GM21619 (cell line): ENCODE measurements at regions not wholly inside any gene's neighbourhood (a gene's known extent, or its start where the extent isn't known, plus 50 kb on each side); places are given as distances from the start of the nearest gene placed in this dataset.

Source experiments
- ATAC-seq: cut with Tn5 transposase; IDR thresholded peaks from one replicate; pipeline ENCODE4 v1.9.1; 2021; ENCODE audit not compliant: unreplicated experiment

DNA sequence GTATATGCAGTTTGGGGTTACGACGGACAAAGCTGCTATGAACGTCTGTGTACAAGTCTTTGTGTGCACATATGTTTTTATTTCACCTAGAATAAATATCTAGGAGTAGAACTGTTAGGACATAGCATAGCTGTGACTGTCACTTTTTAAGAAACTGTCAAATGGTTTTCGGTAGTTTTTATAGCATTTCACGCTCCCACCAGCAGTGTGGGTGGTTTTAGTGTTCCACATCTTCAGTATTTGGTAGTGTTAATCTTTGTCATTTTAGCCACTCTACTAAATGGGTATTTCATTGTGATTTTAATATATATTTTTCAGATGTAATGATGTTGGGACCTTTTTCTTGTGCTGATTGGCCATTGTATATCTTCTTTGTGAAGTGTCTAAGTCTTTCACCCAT is 109.1 kb upstream of the BCAT1 start:
- no peak for ATAC-seq

DNA sequence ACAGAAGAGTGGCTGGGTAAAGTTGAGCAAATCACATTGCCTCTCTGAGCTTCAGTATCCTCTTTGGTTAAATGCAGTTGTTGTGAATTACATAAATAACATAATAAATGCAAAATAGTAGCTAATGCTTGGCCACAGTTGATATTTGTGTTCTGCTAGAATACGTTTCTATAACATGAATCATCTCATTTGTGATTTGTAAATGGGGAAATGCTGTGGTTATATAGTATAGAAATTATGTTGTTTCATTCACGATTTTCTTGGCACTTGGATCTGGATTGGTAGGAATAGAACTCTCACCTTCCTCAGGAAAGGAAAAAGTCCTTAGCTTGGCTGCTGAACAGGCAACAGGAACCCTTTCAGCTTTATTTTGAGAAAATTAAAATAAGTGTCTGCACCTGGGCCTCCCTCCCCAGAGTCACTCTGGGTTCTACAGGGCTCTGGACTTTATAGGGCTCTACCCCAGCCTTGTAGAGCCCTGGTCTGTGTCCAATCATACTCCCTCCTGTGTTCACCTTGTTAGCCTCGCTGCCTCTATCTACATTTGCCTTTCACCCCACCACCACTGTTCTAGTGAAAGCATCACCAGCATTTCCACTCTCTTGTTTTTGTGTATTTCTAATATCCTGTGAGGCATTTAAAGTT is 107.7 kb upstream of the BCAT1 start:
- ATAC-seq = no peak

DNA sequence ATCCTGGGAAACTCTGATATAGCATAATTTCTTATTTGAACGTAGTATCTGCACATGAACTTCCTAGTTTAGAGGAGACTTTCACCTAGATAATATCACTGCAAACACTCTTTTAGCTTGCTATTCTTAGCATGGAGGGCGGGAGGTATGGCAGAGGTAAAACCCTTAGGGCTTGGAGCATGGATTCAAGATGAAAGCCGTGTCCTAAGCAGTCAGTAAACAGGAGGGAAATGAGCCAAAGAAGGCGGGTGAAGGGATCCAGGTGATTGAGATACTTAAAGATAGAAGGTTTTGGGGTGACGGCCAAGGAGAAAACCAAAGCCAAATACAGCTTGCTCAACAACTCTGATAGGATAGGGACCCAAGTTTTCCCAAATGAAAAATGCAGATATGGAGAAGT is 107.1 kb upstream of the BCAT1 start:
- ATAC-seq = no peak

DNA sequence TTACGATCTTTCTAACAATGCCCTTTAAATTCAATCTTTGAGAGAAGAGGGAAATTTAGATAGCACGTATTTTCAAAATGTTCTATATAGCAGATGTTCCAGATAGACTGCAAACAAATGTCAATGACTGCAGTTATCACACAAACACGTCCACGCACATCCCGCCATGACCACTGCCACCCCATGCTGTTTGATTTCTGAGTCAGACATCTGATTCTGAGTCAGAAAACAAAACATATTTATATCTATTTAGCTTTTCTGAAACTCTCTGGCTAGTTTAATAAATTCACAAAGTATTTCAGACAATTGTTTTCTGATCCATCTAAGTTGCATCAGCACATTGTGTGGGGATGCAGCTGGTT is 105.9 kb upstream of the BCAT1 start:
- ATAC-seq = no peak

DNA sequence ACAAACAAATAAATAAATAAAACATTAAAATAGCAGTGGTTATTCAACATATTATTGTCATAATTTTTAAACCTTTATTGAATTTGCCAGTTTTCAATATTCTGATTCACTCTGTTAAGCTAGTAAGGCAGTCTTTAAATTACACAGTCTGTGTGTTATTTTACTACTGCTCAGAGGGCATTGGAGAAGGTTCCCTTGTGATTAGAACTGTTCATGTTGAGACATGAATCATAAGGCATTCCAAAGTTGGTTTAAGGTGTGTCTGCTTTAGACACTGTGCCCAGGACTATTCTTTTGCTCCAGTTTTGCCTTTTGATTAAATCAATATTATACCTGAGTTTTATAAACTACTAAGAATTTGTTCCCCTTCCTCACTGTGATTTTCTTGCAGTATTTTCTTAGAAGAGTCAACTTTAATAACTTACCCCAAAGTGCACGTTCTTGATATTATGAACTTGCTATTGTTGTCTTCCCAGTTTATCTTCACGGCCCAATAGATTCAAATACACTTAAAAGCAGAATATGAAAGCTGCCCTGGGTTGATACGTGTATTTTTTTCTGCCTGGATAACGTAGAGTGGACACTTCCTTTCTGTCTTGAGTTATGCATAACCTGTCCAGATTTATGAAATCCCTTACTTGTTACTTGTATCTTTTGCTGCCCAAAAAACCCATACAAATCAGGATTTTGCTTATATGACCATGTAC is 105.3 kb upstream of the BCAT1 start:
- no peak for ATAC-seq

- no peak for ATAC-seq
Observed at GRCh38 chr12:25052914-25053211, 104.0 kb upstream of the BCAT1 start.

- peak; percentile 68 for ATAC-seq
Observed at GRCh38 chr12:25052196-25052913, 103.5 kb upstream of the BCAT1 start.

DNA sequence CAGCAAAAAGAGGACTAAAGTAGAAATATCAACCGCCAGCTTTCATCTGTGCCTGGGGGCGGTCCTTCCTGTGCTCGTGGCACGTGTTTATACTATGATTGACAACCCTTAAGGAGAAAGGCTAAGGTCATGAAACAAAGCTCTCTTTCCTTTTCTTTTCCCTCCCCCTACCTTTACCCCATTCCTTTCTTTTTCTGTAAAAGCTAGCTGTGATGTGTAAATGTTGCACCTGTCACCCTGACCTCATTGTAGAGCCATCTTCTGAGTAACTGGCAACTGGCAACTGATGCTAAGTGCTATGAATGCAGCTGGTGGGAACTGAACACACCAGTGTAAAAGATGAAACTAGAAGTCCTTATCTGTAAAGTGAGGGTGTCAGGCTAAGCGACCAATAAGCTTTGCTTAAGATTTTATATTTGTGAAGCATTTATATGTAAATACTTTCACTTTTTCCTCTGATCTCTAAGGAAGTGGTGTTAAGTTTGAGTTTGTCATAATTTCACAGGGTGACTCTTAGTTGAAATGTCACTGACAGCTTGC is 102.8 kb upstream of the BCAT1 start:
- ATAC-seq = peak; percentile 53

DNA sequence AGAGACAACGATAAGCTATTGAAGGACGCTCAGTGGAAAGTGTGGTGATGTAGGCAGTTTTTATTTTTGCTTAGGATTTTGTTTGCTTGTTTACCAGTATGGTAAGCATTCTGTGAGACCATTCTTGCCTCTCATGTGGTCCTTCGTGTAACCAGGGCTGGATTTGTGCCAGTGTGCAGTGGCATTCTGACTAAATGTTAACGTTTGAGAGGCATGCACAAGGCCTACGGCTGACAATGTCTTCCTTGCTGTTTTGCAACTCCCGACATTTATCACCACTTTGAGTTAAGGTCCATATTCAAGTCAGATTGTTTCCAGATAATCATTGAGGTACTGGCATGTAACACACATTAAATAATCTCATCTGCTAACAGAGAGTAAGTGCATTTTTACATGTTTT is 102.3 kb upstream of the BCAT1 start:
- ATAC-seq = no peak

DNA sequence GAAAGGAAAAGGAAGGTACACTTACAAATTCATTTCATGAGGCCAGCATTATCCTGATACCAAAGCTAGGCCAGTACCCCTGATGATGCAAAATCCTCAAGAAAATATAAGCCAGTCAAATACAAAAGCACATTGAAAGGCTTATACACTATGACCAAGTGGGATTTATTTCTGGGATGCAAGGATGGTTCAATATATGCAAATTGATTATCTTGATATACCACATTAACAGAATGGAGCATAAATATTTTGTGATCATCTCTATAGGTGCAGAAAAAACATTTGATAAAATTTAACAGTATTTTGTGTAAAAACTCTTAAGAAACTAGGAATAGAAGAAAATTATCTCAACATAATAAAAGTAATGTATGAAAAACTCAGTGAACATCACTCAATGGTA is 97.0 kb upstream of the BCAT1 start:
- ATAC-seq = no peak

GRCh38 chr12:25041006-25041741 is 92.3 kb upstream of the BCAT1 start:
- peak; percentile 83 for ATAC-seq

- no peak for ATAC-seq
Observed at GRCh38 chr12:25040593-25040992, 91.7 kb upstream of the BCAT1 start.

DNA sequence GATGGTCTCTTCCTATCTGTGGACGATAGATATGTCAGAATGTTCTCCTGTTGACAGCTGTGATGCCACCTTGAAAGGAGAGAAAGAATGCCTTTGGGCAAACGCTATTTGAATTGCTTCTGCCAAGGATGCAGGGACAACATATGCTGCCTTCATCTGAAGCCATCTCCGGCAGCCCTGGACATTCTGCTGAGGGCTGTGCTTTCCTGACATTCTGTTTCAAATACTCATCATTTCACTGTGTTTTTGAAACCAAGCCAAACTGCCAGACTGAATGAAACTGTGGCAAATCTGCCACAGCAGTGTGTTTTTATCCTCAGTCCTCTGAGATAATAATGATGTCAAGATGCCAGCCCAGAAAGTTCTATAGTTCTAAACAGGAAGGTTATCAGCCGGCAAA is 85.8 kb upstream of the BCAT1 start:
- no peak for ATAC-seq

- no peak for ATAC-seq
Observed at GRCh38 chr12:25025951-25026490, 77.1 kb upstream of the BCAT1 start.

DNA sequence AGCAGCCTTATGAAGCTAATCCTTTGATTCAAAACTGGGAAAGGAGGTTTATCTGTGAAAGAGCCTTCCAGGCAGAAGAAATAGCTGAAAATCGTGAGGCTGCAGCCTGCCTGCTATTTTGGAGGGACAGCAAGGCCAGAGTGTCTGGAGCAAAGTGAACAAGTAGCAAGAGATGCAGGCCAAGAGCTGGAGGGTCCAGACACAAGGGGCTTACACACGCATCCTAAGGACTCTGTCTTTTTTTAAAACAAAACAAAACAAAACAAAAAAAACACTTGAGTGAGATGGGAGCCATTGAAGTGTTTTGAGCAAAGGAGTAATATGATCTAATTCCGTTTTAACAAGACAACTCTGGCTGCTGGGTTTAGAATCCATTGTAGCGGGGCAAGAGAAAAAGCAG is 76.4 kb upstream of the BCAT1 start:
- no peak for ATAC-seq

- no peak for ATAC-seq
Observed at GRCh38 chr12:25023808-25024207, 74.9 kb upstream of the BCAT1 start.

DNA sequence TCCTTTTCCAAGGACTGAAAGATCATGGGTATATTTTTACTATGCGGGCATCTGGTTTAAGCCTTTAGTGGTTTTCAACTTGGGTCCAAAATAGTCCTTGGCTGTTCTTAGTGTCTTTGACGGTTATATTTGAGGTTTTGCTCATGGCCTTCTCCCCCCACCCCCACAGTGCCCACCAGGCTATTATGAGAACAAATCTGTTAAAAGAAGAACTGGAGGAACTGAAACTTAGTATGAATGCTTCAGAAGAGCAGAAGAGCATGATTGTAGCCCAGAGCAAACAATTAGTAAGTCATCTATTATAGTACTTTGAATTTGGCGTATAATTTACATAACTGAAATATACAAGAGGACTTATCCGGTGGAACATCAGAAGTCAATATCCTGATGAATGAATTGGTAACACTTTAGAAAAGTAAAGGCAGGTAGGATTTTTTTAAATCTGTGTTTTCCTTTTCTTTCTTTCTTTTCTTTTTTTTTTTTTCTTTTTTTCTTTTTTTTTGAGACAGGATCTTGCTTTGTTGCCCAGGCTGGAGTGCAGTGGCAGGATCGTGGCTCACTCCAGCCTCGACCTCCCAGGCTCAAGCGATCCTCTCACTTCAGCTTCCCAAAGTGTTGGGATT is 71.8 kb upstream of the BCAT1 start:
- ATAC-seq = peak; percentile 94

- ATAC-seq = no peak
Observed at GRCh38 chr12:25018146-25018545, 69.2 kb upstream of the BCAT1 start.

GRCh38 chr12:25017336-25017735 is 68.4 kb upstream of the BCAT1 start:
- ATAC-seq = no peak

GRCh38 chr12:25014961-25015360 is 66.1 kb upstream of the BCAT1 start:
- no peak for ATAC-seq

- no peak for ATAC-seq
Observed at GRCh38 chr12:25013061-25013460, 64.2 kb upstream of the BCAT1 start.
